GM23338 (cell line): ENCODE measurements at regions not wholly inside any gene's neighbourhood (a gene's known extent, or its start where the extent isn't known, plus 50 kb on each side); places are given as distances from the start of the nearest gene placed in this dataset.

Experiments
- CTCF ChIP-seq, 2 experiments: fragments of 200-600 bp in 1 of 2; sonication (generic) in 1 of 2; conservative IDR thresholded peaks; 2 replicates each; pipeline versions ENCODE4 v1.5.1 to v1.6.1; 2016 to 2017; ENCODE audit warnings: antibody characterized with exemption in 2 of 2, low read depth in 2 of 2, mild to moderate bottlenecking in 2 of 2, moderate library complexity in 1 of 2
- EZH2 ChIP-seq: fragments of 200-600 bp; sonication (generic); IDR thresholded peaks from one replicate; pipeline ENCODE4 v1.8.0; 2017; ENCODE audit warnings: antibody characterized with exemption, mild to moderate bottlenecking, low read depth; ENCODE audit not compliant: unreplicated experiment
- REST ChIP-seq: IDR thresholded peaks from one replicate; pipeline ENCODE4 v1.6.1; 2018; ENCODE audit warnings: antibody characterized with exemption; ENCODE audit not compliant: unreplicated experiment

GRCh38 chr3:163018067-163018466 is 1521.5 kb downstream of the OTOL1 start:
- TF ChIP-seq REST (no peak), EZH2 (no peak), CTCF (conservative IDR thresholded peaks at IDR 0.05; ENCODE audit: low read depth in 2 of 2) (no peak)
